ENCODE measurements at regions not wholly inside any gene's neighbourhood (a gene's known extent, or its start where the extent isn't known, plus 50 kb on each side); places are given as distances from the start of the nearest gene placed in this dataset.
"Not testable (repeated sequence)": the region's sequence is repeated elsewhere in the genome, so short reads cannot be mapped to it uniquely, and the experiment has no call there.

- Histone ChIP-seq H3K79me2 (replicated peaks; ENCODE audit: insufficient read depth, low read length) (peaks cover 16% of the 10 kb centered on the region), H3K9me3 (ENCODE audit: low read length) (no peaks in the 10 kb centered on the region)
Measured at GRCh38 chr17:63286254-63286653, 159.9 kb downstream of the CYB561 start.

GRCh38 chr17:63287006-63287405, 159.1 kb downstream of the CYB561 start:
- not testable (repeated sequence) for H3K9me3 ChIP-seq (ENCODE audit: low read length); H2AFZ ChIP-seq (ENCODE audit: low read depth, low read length); H4K20me1 ChIP-seq (ENCODE audit: insufficient read depth); H3K9ac ChIP-seq (ENCODE audit: low read length); H3K4me3 ChIP-seq (ENCODE audit: low read length); H3F3A ChIP-seq (ENCODE audit: insufficient read depth, low read length, poor library complexity, severe bottlenecking); H3K27ac ChIP-seq (ENCODE audit: low read length); H3K9me2 ChIP-seq (ENCODE audit: insufficient read depth, low read length); H3K27me3 ChIP-seq (ENCODE audit: insufficient read depth, low read depth, low read length); H3K4me2 ChIP-seq (ENCODE audit: low read length)
- Histone ChIP-seq H3K79me2 (replicated peaks; ENCODE audit: insufficient read depth, low read length) (peaks cover 14% of the 10 kb centered on the region), H3K36me3 (ENCODE audit: insufficient read depth, low read length) (peaks cover 12% of the 10 kb centered on the region)

More at GRCh38 chr17:63286254-63286653, 159.9 kb downstream of the CYB561 start:
- Histone ChIP-seq H3K4me2 (ENCODE audit: low read length) (no peak overlapping the region), H3F3A (ENCODE audit: insufficient read depth, low read length, poor library complexity, severe bottlenecking) (no peaks in the 10 kb centered on the region), H3K27me3 (ENCODE audit: insufficient read depth, low read depth, low read length) (no peaks in the 10 kb centered on the region), H3K27ac (ENCODE audit: low read length) (no peak overlapping the region), H2AFZ (ENCODE audit: low read depth, low read length) (no peak overlapping the region), H3K9me2 (ENCODE audit: insufficient read depth, low read length) (no peaks in the 10 kb centered on the region), H4K20me1 (ENCODE audit: insufficient read depth) (no peaks in the 10 kb centered on the region), H3K4me3 (ENCODE audit: low read length) (no peak overlapping the region), H3K9ac (ENCODE audit: low read length) (no peak overlapping the region), H3K36me3 (ENCODE audit: insufficient read depth, low read length) (peaks cover 12% of the 10 kb centered on the region)
- TF ChIP-seq MXI1 (conservative IDR thresholded peaks at IDR 0.05; ENCODE audit: poor library complexity, severe bottlenecking) (no peak), SMC3 (conservative IDR thresholded peaks at IDR 0.05; ENCODE audit: poor library complexity) (no peak), REST (IDR thresholded peaks at IDR 0.05; ENCODE audit: borderline replicate concordance) (no peak), EZH2 (IDR thresholded peaks at IDR 0.05; ENCODE audit: borderline replicate concordance, insufficient read depth, low read length, poor library complexity, severe bottlenecking) (no peak), CTCF (IDR thresholded peaks at IDR 0.05; ENCODE audit: poor library complexity, severe bottlenecking) (no peak), RAD21 (conservative IDR thresholded peaks at IDR 0.05) (no peak), TAF1 (IDR thresholded peaks at IDR 0.05; ENCODE audit: low read depth) (no peak), POLR2AphosphoS5 (IDR thresholded peaks at IDR 0.05) (no peak), EP300 (conservative IDR thresholded peaks at IDR 0.05; ENCODE audit: poor library complexity, severe bottlenecking) (no peak)

- Histone ChIP-seq H4K20me1 (ENCODE audit: insufficient read depth) (no peaks in the 10 kb centered on the region), H3F3A (ENCODE audit: insufficient read depth, low read length, poor library complexity, severe bottlenecking) (no peaks in the 10 kb centered on the region), H3K36me3 (ENCODE audit: insufficient read depth, low read length) (peaks cover 7% of the 10 kb centered on the region), H3K4me3 (ENCODE audit: low read length) (no peak overlapping the region), H3K9ac (ENCODE audit: low read length) (no peak overlapping the region), H3K79me2 (replicated peaks; ENCODE audit: insufficient read depth, low read length) (peaks cover 11% of the 10 kb centered on the region), H3K27ac (ENCODE audit: low read length) (no peak overlapping the region), H3K4me2 (ENCODE audit: low read length) (no peak overlapping the region), H3K27me3 (ENCODE audit: insufficient read depth, low read depth, low read length) (no peaks in the 10 kb centered on the region), H3K9me3 (ENCODE audit: low read length) (no peaks in the 10 kb centered on the region), H2AFZ (ENCODE audit: low read depth, low read length) (no peak overlapping the region), H3K9me2 (ENCODE audit: insufficient read depth, low read length) (no peaks in the 10 kb centered on the region)
- no peak for TF ChIP-seq CTCF (IDR thresholded peaks at IDR 0.05; ENCODE audit: poor library complexity, severe bottlenecking)
- TF ChIP-seq POLR2AphosphoS5 (IDR thresholded peaks at IDR 0.05): no peak
- no peak for TF ChIP-seq MXI1 (conservative IDR thresholded peaks at IDR 0.05; ENCODE audit: poor library complexity, severe bottlenecking)
- TF ChIP-seq SMC3 (conservative IDR thresholded peaks at IDR 0.05; ENCODE audit: poor library complexity): no peak
- TF ChIP-seq REST (IDR thresholded peaks at IDR 0.05; ENCODE audit: borderline replicate concordance): no peak
- TF ChIP-seq TAF1 (IDR thresholded peaks at IDR 0.05; ENCODE audit: low read depth): no peak
- no peak for TF ChIP-seq RAD21 (conservative IDR thresholded peaks at IDR 0.05)
- no peak for TF ChIP-seq EP300 (conservative IDR thresholded peaks at IDR 0.05; ENCODE audit: poor library complexity, severe bottlenecking)
- TF ChIP-seq EZH2 (IDR thresholded peaks at IDR 0.05; ENCODE audit: borderline replicate concordance, insufficient read depth, low read length, poor library complexity, severe bottlenecking): no peak
Measured at GRCh38 chr17:63289931-63290330, 156.2 kb downstream of the CYB561 start.
